Breast epithelium (tissue), 3 donors: ENCODE measurements at regions not wholly inside any gene's neighbourhood (a gene's known extent, or its start where the extent isn't known, plus 50 kb on each side); places are given as distances from the start of the nearest gene placed in this dataset.

Experiments
- CTCF ChIP-seq, 3 donors: fragments of 450-650 bp; IDR thresholded peaks; one replicate each; pipeline ENCODE4 v1.5.1; 2016 to 2017; ENCODE audit warnings: antibody characterized with exemption in 3 of 3, mild to moderate bottlenecking in 3 of 3, moderate library complexity in 3 of 3
- POLR2A ChIP-seq: fragments of 450-650 bp; IDR thresholded peaks from one replicate; pipeline ENCODE4 v1.6.1; 2016; ENCODE audit warnings: antibody characterized with exemption, mild to moderate bottlenecking, moderate library complexity
- POLR2AphosphoS5 ChIP-seq, 3 donors: sonication (generic); formaldehyde crosslinking; IDR thresholded peaks; one replicate each; pipeline ENCODE4 v1.6.1; 2017; ENCODE audit warnings: antibody characterized with exemption in 3 of 3

GRCh38 chr3:159782724-159783421, 205.8 kb upstream of the IL12A start:
- TF ChIP-seq CTCF (IDR thresholded peaks at IDR 0.05) (no peak), POLR2A (no peak), POLR2AphosphoS5 (IDR thresholded peaks at IDR 0.05) (no peak)
